ENCODE measurements at regions not wholly inside any gene's neighbourhood (a gene's known extent, or its start where the extent isn't known, plus 50 kb on each side); places are given as distances from the start of the nearest gene placed in this dataset.
A peak's percentile ranks its signal among the peaks of the same experiment; 100 is the strongest.

- TF ChIP-seq EZH2 (IDR thresholded peaks at IDR 0.05; ENCODE audit: insufficient read depth, low read length): no peak
- no peak for TF ChIP-seq CTCF (IDR thresholded peaks at IDR 0.05; ENCODE audit: insufficient read depth, low read depth, low read length)
- H3K4me3 Mint-ChIP-seq (ENCODE audit: unreplicated experiment): peak overlapping the region; percentile 30
- H3K27ac Mint-ChIP-seq (ENCODE audit: unreplicated experiment): peak overlapping the region; percentile 95
- DNase-seq (ENCODE audit: low read depth) (peak; percentile 95), FAIRE-seq (no peak)
- peaks cover 4% of the 10 kb centered on the region for H3K9me3 Mint-ChIP-seq (ENCODE audit: unreplicated experiment)
- Histone ChIP-seq H3K79me2 (ENCODE audit: insufficient read depth, low read length) (no peaks in the 10 kb centered on the region), H3K27me3 (ENCODE audit: insufficient read depth, low read length) (no peaks in the 10 kb centered on the region), H3K9me3 (ENCODE audit: insufficient read depth, low read depth, low read length) (no peaks in the 10 kb centered on the region), H2AFZ (ENCODE audit: low read depth, low read length) (peak overlapping the region; percentile 63), H4K20me1 (ENCODE audit: insufficient read depth, low read length) (no peaks in the 10 kb centered on the region), H3K4me1 (ENCODE audit: insufficient read depth, low read length) (peaks cover 60% of the 10 kb centered on the region), H3K36me3 (ENCODE audit: insufficient read depth, low read length) (no peaks in the 10 kb centered on the region), H3K9ac (ENCODE audit: low read length) (peak overlapping the region; percentile 80), H3K4me2 (ENCODE audit: low read length) (peak overlapping the region; percentile 78), H3K27ac (ENCODE audit: low read depth, low read length) (peak overlapping the region; percentile 97), H3K4me3 (ENCODE audit: insufficient read depth, low read depth, low read length) (peak overlapping the region; percentile 12)
- no peaks in the 10 kb centered on the region for H3K27me3 Mint-ChIP-seq (ENCODE audit: low read depth, unreplicated experiment)
- peaks cover 1% of the 10 kb centered on the region for H3K36me3 Mint-ChIP-seq (ENCODE audit: low read depth, unreplicated experiment)
- H3K4me1 Mint-ChIP-seq (ENCODE audit: low read depth, unreplicated experiment): peaks cover 48% of the 10 kb centered on the region
These were observed 254.3 kb downstream of the MSRB3 start for GRCh38 chr12:65532764-65533163.

- H3K79me2 ChIP-seq (ENCODE audit: insufficient read depth, low read length): no peaks in the 10 kb centered on the region
- H3K36me3 ChIP-seq (ENCODE audit: insufficient read depth, low read length): no peaks in the 10 kb centered on the region
- H3K27me3 ChIP-seq (ENCODE audit: insufficient read depth, low read length): no peaks in the 10 kb centered on the region
- no peaks in the 10 kb centered on the region for H4K20me1 ChIP-seq (ENCODE audit: insufficient read depth, low read length)
- peaks cover 64% of the 10 kb centered on the region for H3K4me1 ChIP-seq (ENCODE audit: insufficient read depth, low read length)
- peak overlapping the region; percentile 95 for H3K27ac Mint-ChIP-seq (ENCODE audit: unreplicated experiment)
- TF ChIP-seq CTCF (IDR thresholded peaks at IDR 0.05; ENCODE audit: insufficient read depth, low read depth, low read length) (no peak), EZH2 (IDR thresholded peaks at IDR 0.05; ENCODE audit: insufficient read depth, low read length) (no peak)
- H3K27ac ChIP-seq (ENCODE audit: low read depth, low read length): peak overlapping the region; percentile 97
- DNase-seq (ENCODE audit: low read depth) (peak; percentile 83), FAIRE-seq (no peak)
- peaks cover 50% of the 10 kb centered on the region for H3K4me1 Mint-ChIP-seq (ENCODE audit: low read depth, unreplicated experiment)
- H2AFZ ChIP-seq (ENCODE audit: low read depth, low read length): no peak overlapping the region
- H3K9me3 ChIP-seq (ENCODE audit: insufficient read depth, low read depth, low read length): no peaks in the 10 kb centered on the region
- no peaks in the 10 kb centered on the region for H3K27me3 Mint-ChIP-seq (ENCODE audit: low read depth, unreplicated experiment)
- peaks cover 1% of the 10 kb centered on the region for H3K36me3 Mint-ChIP-seq (ENCODE audit: low read depth, unreplicated experiment)
- peaks cover 5% of the 10 kb centered on the region for H3K9me3 Mint-ChIP-seq (ENCODE audit: unreplicated experiment)
- peak overlapping the region; percentile 12 for H3K4me3 ChIP-seq (ENCODE audit: insufficient read depth, low read depth, low read length)
- no peak overlapping the region for H3K4me3 Mint-ChIP-seq (ENCODE audit: unreplicated experiment)
- H3K4me2 ChIP-seq (ENCODE audit: low read length): peak overlapping the region; percentile 78
- peak overlapping the region; percentile 80 for H3K9ac ChIP-seq (ENCODE audit: low read length)
These were observed 254.8 kb downstream of the MSRB3 start for GRCh38 chr12:65533177-65533883.

- H3K36me3 Mint-ChIP-seq (ENCODE audit: low read depth, unreplicated experiment): peaks cover 1% of the 10 kb centered on the region
- no peak overlapping the region for H3K4me3 Mint-ChIP-seq (ENCODE audit: unreplicated experiment)
- H3K9ac ChIP-seq (ENCODE audit: low read length): peak overlapping the region; percentile 80
- H3K27ac Mint-ChIP-seq (ENCODE audit: unreplicated experiment): no peak overlapping the region
- H3K27me3 ChIP-seq (ENCODE audit: insufficient read depth, low read length): no peaks in the 10 kb centered on the region
- TF ChIP-seq EZH2 (IDR thresholded peaks at IDR 0.05; ENCODE audit: insufficient read depth, low read length) (no peak), CTCF (IDR thresholded peaks at IDR 0.05; ENCODE audit: insufficient read depth, low read depth, low read length) (no peak)
- peaks cover 10% of the 10 kb centered on the region for H3K9me3 Mint-ChIP-seq (ENCODE audit: unreplicated experiment)
- no peaks in the 10 kb centered on the region for H3K79me2 ChIP-seq (ENCODE audit: insufficient read depth, low read length)
- H4K20me1 ChIP-seq (ENCODE audit: insufficient read depth, low read length): no peaks in the 10 kb centered on the region
- no peak for DNase-seq (ENCODE audit: low read depth)
- H2AFZ ChIP-seq (ENCODE audit: low read depth, low read length): no peak overlapping the region
- no peaks in the 10 kb centered on the region for H3K27me3 Mint-ChIP-seq (ENCODE audit: low read depth, unreplicated experiment)
- H3K4me1 ChIP-seq (ENCODE audit: insufficient read depth, low read length): peaks cover 64% of the 10 kb centered on the region
- H3K4me2 ChIP-seq (ENCODE audit: low read length): peak overlapping the region; percentile 78
- no peaks in the 10 kb centered on the region for H3K36me3 ChIP-seq (ENCODE audit: insufficient read depth, low read length)
- peaks cover 50% of the 10 kb centered on the region for H3K4me1 Mint-ChIP-seq (ENCODE audit: low read depth, unreplicated experiment)
- H3K27ac ChIP-seq (ENCODE audit: low read depth, low read length): peak overlapping the region; percentile 97
- no peak overlapping the region for H3K4me3 ChIP-seq (ENCODE audit: insufficient read depth, low read depth, low read length)
- no peak for FAIRE-seq
- H3K9me3 ChIP-seq (ENCODE audit: insufficient read depth, low read depth, low read length): peaks cover under 1% of the 10 kb centered on the region
These were observed 255.9 kb downstream of the MSRB3 start for GRCh38 chr12:65534238-65534841.

Measured in astrocyte (in vitro differentiated cells and primary cell).